Hepatocyte (in vitro differentiated cells): ENCODE measurements at regions not wholly inside any gene's neighbourhood (a gene's known extent, or its start where the extent isn't known, plus 50 kb on each side); places are given as distances from the start of the nearest gene placed in this dataset.

Source experiments
- EZH2 ChIP-seq: fragments of 200-600 bp; sonication (generic); IDR thresholded peaks from 2 replicates; pipeline ENCODE4 v1.6.1; 2016; ENCODE audit warnings: antibody characterized with exemption, mild to moderate bottlenecking, borderline replicate concordance
- TF ChIP-seq, protein P1 (sequence below): fragments of 200-600 bp; sonication (generic); IDR thresholded peaks from 2 replicates; pipeline ENCODE4 v1.5.1; 2016; ENCODE audit warnings: antibody characterized with exemption, mild to moderate bottlenecking; ENCODE audit not compliant: poor library complexity

DNA sequence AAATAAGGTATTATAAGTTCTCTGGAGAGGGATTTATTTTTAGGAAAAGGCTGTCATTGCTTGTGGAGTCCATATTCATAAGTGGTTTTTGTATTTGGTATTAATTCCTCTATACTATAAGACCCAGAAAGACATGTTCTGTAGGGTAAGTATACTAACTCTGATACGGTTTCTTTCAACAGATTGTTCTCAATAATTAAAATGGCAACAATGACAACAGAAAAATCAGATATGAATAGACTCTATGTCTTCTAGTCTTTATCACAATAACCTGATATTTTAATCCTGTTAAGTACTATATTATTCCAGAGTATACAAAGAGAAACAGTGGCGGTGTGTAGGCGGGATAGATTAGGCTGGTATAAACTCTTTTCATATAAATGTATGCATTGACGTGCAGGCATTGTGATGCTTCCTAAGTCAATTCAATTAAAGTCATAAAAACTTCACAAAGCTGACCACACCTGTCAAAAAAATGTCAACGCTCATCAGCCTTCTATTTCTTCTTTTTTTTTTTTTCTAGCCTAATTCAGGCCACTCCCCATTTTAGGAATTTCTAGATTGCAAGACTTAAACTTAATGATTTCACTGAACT lies 150.4 kb downstream of the TRIML1 start:
- TF ChIP-seq, protein P1, sequence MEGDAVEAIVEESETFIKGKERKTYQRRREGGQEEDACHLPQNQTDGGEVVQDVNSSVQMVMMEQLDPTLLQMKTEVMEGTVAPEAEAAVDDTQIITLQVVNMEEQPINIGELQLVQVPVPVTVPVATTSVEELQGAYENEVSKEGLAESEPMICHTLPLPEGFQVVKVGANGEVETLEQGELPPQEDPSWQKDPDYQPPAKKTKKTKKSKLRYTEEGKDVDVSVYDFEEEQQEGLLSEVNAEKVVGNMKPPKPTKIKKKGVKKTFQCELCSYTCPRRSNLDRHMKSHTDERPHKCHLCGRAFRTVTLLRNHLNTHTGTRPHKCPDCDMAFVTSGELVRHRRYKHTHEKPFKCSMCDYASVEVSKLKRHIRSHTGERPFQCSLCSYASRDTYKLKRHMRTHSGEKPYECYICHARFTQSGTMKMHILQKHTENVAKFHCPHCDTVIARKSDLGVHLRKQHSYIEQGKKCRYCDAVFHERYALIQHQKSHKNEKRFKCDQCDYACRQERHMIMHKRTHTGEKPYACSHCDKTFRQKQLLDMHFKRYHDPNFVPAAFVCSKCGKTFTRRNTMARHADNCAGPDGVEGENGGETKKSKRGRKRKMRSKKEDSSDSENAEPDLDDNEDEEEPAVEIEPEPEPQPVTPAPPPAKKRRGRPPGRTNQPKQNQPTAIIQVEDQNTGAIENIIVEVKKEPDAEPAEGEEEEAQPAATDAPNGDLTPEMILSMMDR, result no peak
- TF ChIP-seq EZH2, result no peak
